Endothelial cell of umbilical vein (primary cell): ENCODE measurements at regions not wholly inside any gene's neighbourhood (a gene's known extent, or its start where the extent isn't known, plus 50 kb on each side); places are given as distances from the start of the nearest gene placed in this dataset.

Experiments
- BruUV-seq: library from RNA; stranded (reverse); fragments of 400-500 nt; replicated peaks from 2 replicates; lab custom pipeline; 2021; lab: Mats Ljungman, UMichigan
- CTCF ChIA-PET: fragments of 300-600, 350-600 bp; sonication (Branson Sonifier 250); formaldehyde crosslinking; loops from one replicate; lab custom pipeline; 2021; ENCODE audit warnings: antibody characterized with exemption, inconsistent platforms; lab: Charles Lee
- POLR2A ChIA-PET: fragments of 300-600, 350-600 bp; sonication (Branson Sonifier 250); formaldehyde crosslinking; loops from one replicate; lab custom pipeline; 2021; ENCODE audit warnings: antibody characterized with exemption, inconsistent platforms; lab: Charles Lee
- DNase-seq: peaks from one replicate; pipeline ENCODE4 v3.0.0-alpha.2; 2011; ENCODE audit warnings: low read depth, low spot score
- FAIRE-seq: peaks from 2 replicates; lab custom pipeline; 2011; peaks lifted over from hg19 to GRCh38; lab: Jason Lieb, UNC
- H2AFZ ChIP-seq: 2 replicates; pipeline ENCODE4 v1.6.0; 2012; ENCODE audit warnings: low read depth, low read length, control low read depth, inconsistent platforms
- H3K27ac ChIP-seq: 2 replicates; pipeline ENCODE4 v1.5.1; 2011; ENCODE audit warnings: low read depth, mild to moderate bottlenecking, control low read depth, low read length, moderate library complexity; ENCODE audit not compliant: insufficient read depth
- H3K27me3 ChIP-seq, 2 experiments: 2 replicates each; pipeline versions ENCODE4 v1.6.0 to v1.6.1; 2011; ENCODE audit warnings: low read length in 2 of 2, mixed read lengths in 1 of 2; ENCODE audit not compliant: control insufficient read depth in 2 of 2, insufficient read depth in 2 of 2
- H3K36me3 ChIP-seq, 2 experiments: 2 replicates in 1 of 2; 3 replicates in 1 of 2; pipeline ENCODE4 v1.5.1; 2011; ENCODE audit warnings: low read length in 2 of 2, mild to moderate bottlenecking in 1 of 2, moderate library complexity in 1 of 2; ENCODE audit not compliant: control insufficient read depth in 2 of 2, insufficient read depth in 2 of 2; ENCODE audit errors: extremely low read depth in 1 of 2
- H3K4me1 ChIP-seq: 3 replicates; pipeline ENCODE4 v1.5.1; 2011; ENCODE audit warnings: mild to moderate bottlenecking, low read length; ENCODE audit not compliant: control insufficient read depth, insufficient read depth; ENCODE audit errors: extremely low read depth
- H3K4me2 ChIP-seq: 2 replicates; pipeline ENCODE4 v1.6.1; 2011; ENCODE audit warnings: low read length, control low read depth, mixed read lengths; ENCODE audit not compliant: insufficient read depth
- H3K4me3 ChIP-seq, 3 experiments: fragments of 200-600 bp in 1 of 3; sonication (generic), shearing (Covaris generic) in 1 of 3; replicated peaks in 1 of 3; 2 replicates each; pipeline ENCODE4 v1.5.1; 2011 to 2016; ENCODE audit warnings: control low read depth in 3 of 3, low read length in 3 of 3, mild to moderate bottlenecking in 2 of 3, inconsistent platforms in 1 of 3, low read depth in 1 of 3, moderate library complexity in 1 of 3; ENCODE audit not compliant: insufficient read depth in 1 of 3
- H3K79me2 ChIP-seq: 2 replicates; pipeline ENCODE4 v1.6.0; 2012; ENCODE audit warnings: low read length, inconsistent platforms; ENCODE audit not compliant: control insufficient read depth, insufficient read depth
- H3K9ac ChIP-seq: replicated peaks from 2 replicates; pipeline ENCODE3; 2011; ENCODE audit warnings: low read length, control low read depth; ENCODE audit not compliant: insufficient read depth; ENCODE audit errors: extremely low read depth
- H3K9me1 ChIP-seq: replicated peaks from 3 replicates; pipeline ENCODE4 v1.6.0; 2011; ENCODE audit warnings: mild to moderate bottlenecking, low read length; ENCODE audit not compliant: control insufficient read depth, insufficient read depth; ENCODE audit errors: extremely low read depth
- H3K9me3 ChIP-seq: replicated peaks from 2 replicates; pipeline ENCODE4 v1.5.1; 2012; ENCODE audit warnings: low read length, inconsistent platforms; ENCODE audit not compliant: control insufficient read depth, insufficient read depth
- H4K20me1 ChIP-seq: replicated peaks from 2 replicates; pipeline ENCODE3; 2011; ENCODE audit warnings: mild to moderate bottlenecking, low read length; ENCODE audit not compliant: control insufficient read depth, insufficient read depth; ENCODE audit errors: extremely low read depth
- EZH2 ChIP-seq: IDR thresholded peaks from 2 replicates; pipeline ENCODE4 v1.6.1; 2012; ENCODE audit warnings: borderline replicate concordance, low read depth, mild to moderate bottlenecking, moderate library complexity, low read length, inconsistent platforms; ENCODE audit not compliant: severe bottlenecking
- FOS ChIP-seq: IDR thresholded peaks from 2 replicates; pipeline ENCODE4 v1.6.1; 2011; ENCODE audit warnings: mild to moderate bottlenecking, low read length, moderate library complexity, borderline replicate concordance; ENCODE audit not compliant: insufficient read depth
- GATA2 ChIP-seq: IDR thresholded peaks from 2 replicates; pipeline ENCODE4 v1.7.0; 2011; ENCODE audit warnings: low read depth, mild to moderate bottlenecking, moderate library complexity, mixed read lengths, low read length; ENCODE audit not compliant: insufficient read length, insufficient read depth
- JUN ChIP-seq: IDR thresholded peaks from 2 replicates; pipeline ENCODE4 v1.6.1; 2011; ENCODE audit warnings: borderline replicate concordance, low read depth; ENCODE audit not compliant: insufficient read length, insufficient read depth
- MYC ChIP-seq: IDR thresholded peaks from one replicate; pipeline ENCODE4 v1.6.1; 2011; ENCODE audit warnings: mild to moderate bottlenecking, low read depth, low read length
- POLR2A ChIP-seq: IDR thresholded peaks from 2 replicates; pipeline ENCODE4 v1.6.1; 2012; ENCODE audit warnings: low read depth, mild to moderate bottlenecking, control low read depth, low read length
- POLR2AphosphoS5 ChIP-seq: IDR thresholded peaks from 2 replicates; pipeline ENCODE4 v1.6.1; 2012; ENCODE audit warnings: low read depth, mild to moderate bottlenecking, control low read depth, low read length, moderate library complexity; ENCODE audit not compliant: insufficient read depth
- dilution Hi-C: fragments of 300-500 bp; cut with MboI; formaldehyde crosslinking; loops from one replicate; pipeline ENCODE4 v1.15.0; 2019; ENCODE audit warnings: low sequenced_read_pairs; ENCODE audit not compliant: extremely low pct_ligation_motif_present
- intact Hi-C: fragments of 100-400 bp; cut with micrococcal nuclease; formaldehyde crosslinking; loops from one replicate; pipeline ENCODE4 v1.10.0; 2022
- TF ChIP-seq, protein P1 (sequence below), 2 donors: IDR thresholded peaks; 1 replicate in 1 of 2; 2 replicates in 1 of 2; pipeline ENCODE4 v1.5.1; 2011; ENCODE audit warnings: low read length in 2 of 2, mild to moderate bottlenecking in 2 of 2, moderate library complexity in 2 of 2, control low read depth in 1 of 2, inconsistent platforms in 1 of 2, low read depth in 1 of 2; ENCODE audit not compliant: insufficient read depth in 1 of 2; ENCODE audit errors: extremely low read depth in 1 of 2
- TF ChIP-seq, protein P2 (sequence below): IDR thresholded peaks from 2 replicates; pipeline ENCODE4 v1.6.1; 2011; ENCODE audit not compliant: insufficient read depth, insufficient read length

DNA sequence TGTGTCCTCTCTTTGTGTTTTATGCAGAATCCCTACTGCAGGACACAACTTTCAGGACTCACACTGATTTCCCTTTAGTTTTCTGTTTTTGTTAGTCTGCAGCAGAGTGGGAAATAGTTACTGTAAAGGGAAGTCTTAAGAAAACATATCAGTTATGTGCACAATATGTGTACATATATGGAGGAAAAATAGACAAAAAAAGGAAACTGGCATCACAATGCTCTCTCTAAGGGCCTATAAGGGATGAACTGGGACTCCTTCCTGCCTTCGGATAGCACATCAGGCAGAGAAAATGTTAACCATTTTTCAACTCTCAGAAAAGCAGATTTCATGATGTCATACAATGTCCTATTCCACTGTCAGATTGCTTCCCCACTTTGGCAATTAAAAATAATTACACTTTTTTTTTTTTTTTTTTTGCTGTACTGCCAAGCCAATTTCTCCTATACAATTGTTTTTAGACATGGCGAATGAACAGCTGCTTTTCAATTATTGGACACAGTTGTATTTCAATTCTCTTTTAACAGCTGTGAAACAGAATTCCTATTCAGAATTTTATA is 112.5 kb upstream of the KCNJ16 start:
- H3K4me1 ChIP-seq: no peaks in the 10 kb centered on the region
- POLR2A ChIA-PET: no interaction called here
- dilution Hi-C loops: no loop called here
- CTCF ChIA-PET: interaction anchor here (0.7 kb wide), 1 partner anchor 237 kb away, joined by 3 read pairs; no protein-coding TSS in a partner anchor
- H3K4me2 ChIP-seq: no peak overlapping the region
- peak; percentile 56 for DNase-seq
- H3K4me3 ChIP-seq: no peak overlapping the region
- intact Hi-C loops: no loop called here
- H2AFZ ChIP-seq: no peak overlapping the region
- no peaks in the 10 kb centered on the region for H3K9me3 ChIP-seq
- no TSS peak for BruUV-seq
- TF ChIP-seq, protein P1, sequence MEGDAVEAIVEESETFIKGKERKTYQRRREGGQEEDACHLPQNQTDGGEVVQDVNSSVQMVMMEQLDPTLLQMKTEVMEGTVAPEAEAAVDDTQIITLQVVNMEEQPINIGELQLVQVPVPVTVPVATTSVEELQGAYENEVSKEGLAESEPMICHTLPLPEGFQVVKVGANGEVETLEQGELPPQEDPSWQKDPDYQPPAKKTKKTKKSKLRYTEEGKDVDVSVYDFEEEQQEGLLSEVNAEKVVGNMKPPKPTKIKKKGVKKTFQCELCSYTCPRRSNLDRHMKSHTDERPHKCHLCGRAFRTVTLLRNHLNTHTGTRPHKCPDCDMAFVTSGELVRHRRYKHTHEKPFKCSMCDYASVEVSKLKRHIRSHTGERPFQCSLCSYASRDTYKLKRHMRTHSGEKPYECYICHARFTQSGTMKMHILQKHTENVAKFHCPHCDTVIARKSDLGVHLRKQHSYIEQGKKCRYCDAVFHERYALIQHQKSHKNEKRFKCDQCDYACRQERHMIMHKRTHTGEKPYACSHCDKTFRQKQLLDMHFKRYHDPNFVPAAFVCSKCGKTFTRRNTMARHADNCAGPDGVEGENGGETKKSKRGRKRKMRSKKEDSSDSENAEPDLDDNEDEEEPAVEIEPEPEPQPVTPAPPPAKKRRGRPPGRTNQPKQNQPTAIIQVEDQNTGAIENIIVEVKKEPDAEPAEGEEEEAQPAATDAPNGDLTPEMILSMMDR (IDR thresholded peaks at IDR 0.05; ENCODE audit: extremely low read depth in 1 of 2, insufficient read depth in 1 of 2, low read depth in 1 of 2, low read length in 2 of 2): no peak
- no peak for TF ChIP-seq FOS
- no peak for TF ChIP-seq POLR2AphosphoS5
- TF ChIP-seq MYC: no peak
- TF ChIP-seq JUN: no peak
- no peak for TF ChIP-seq POLR2A
- no peak for TF ChIP-seq EZH2
- TF ChIP-seq, protein P2, sequence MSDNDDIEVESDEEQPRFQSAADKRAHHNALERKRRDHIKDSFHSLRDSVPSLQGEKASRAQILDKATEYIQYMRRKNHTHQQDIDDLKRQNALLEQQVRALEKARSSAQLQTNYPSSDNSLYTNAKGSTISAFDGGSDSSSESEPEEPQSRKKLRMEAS: no peak
- TF ChIP-seq GATA2: no peak
- H3K9me1 ChIP-seq: no peaks in the 10 kb centered on the region
- H3K79me2 ChIP-seq: no peaks in the 10 kb centered on the region
- no peaks in the 10 kb centered on the region for H4K20me1 ChIP-seq
- H3K27me3 ChIP-seq: no peaks in the 10 kb centered on the region
- no peak overlapping the region for H3K27ac ChIP-seq
- FAIRE-seq: no peak
- H3K9ac ChIP-seq: no peak overlapping the region
- H3K36me3 ChIP-seq: no peaks in the 10 kb centered on the region
